B cell (primary cell): ENCODE measurements at regions not wholly inside any gene's neighbourhood (a gene's known extent, or its start where the extent isn't known, plus 50 kb on each side); places are given as distances from the start of the nearest gene placed in this dataset.

Experiments used
- ATAC-seq: fragments of 200-7000 bp; cut with Tn5 transposase; one replicate; pipeline ENCODE4 v1.10.0; 2021; ENCODE audit warnings: low read depth, mild to moderate bottlenecking, moderate number of reproducible peaks, moderate library complexity
- CTCF ChIA-PET: fragments of 350-600 bp; sonication (Branson Sonifier 250); formaldehyde crosslinking; loops from one replicate; lab custom pipeline; 2021; ENCODE audit warnings: antibody characterized with exemption, inconsistent platforms; lab: Charles Lee
- POLR2A ChIA-PET: fragments of 350-600 bp; sonication (Branson Sonifier 250); formaldehyde crosslinking; loops from one replicate; lab custom pipeline; 2021; ENCODE audit warnings: antibody characterized with exemption; lab: Charles Lee
- DNase-seq: peaks from one replicate; pipeline ENCODE4 v3.0.0; 2013
- H2AFZ ChIP-seq: 2 replicates; pipeline ENCODE4 v1.6.1; 2012; ENCODE audit warnings: mild to moderate bottlenecking, low read depth, low read length; ENCODE audit not compliant: insufficient read depth, poor library complexity, severe bottlenecking
- H3K27ac ChIP-seq, 2 donors: 1 replicate in 1 of 2; 2 replicates in 1 of 2; pipeline ENCODE4 v1.5.1; 2012 to 2013; ENCODE audit warnings: low read length in 2 of 2, mild to moderate bottlenecking in 2 of 2, moderate library complexity in 1 of 2
- H3K27me3 ChIP-seq, 4 experiments: fragments of 200-600 bp in 1 of 4; sonication (generic) in 1 of 4; replicated peaks in 1 of 4; 1 replicate in 2 of 4; 2 replicates in 2 of 4; pipeline versions ENCODE4 v1.6.1 to v1.7.0; 2013 to 2016; ENCODE audit warnings: low read length in 3 of 4, mild to moderate bottlenecking in 2 of 4, mixed read lengths in 1 of 4, moderate library complexity in 1 of 4; ENCODE audit not compliant: insufficient read depth in 4 of 4, control insufficient read depth in 3 of 4; ENCODE audit errors: control extremely low read depth in 1 of 4
- H3K36me3 ChIP-seq, 2 experiments: replicated peaks in 1 of 2; 1 replicate in 1 of 2; 2 replicates in 1 of 2; pipeline versions ENCODE4 v1.6.1 to v1.7.1; 2013; ENCODE audit warnings: low read length in 1 of 2; ENCODE audit not compliant: insufficient read depth in 2 of 2, control insufficient read depth in 1 of 2; ENCODE audit errors: control extremely low read depth in 1 of 2, extremely low read depth in 1 of 2
- H3K4me1 ChIP-seq, 2 donors: fragments of 200-600 bp in 1 of 2; sonication (generic) in 1 of 2; 1 replicate in 1 of 2; 2 replicates in 1 of 2; pipeline versions ENCODE4 v1.5.1 to v1.6.1; 2013 to 2017; ENCODE audit warnings: low read length in 2 of 2; ENCODE audit not compliant: control insufficient read depth in 2 of 2, insufficient read depth in 2 of 2
- H3K4me2 ChIP-seq: replicated peaks from 2 replicates; pipeline ENCODE3; 2012; ENCODE audit warnings: mild to moderate bottlenecking, low read depth, low read length; ENCODE audit not compliant: poor library complexity, severe bottlenecking
- H3K4me3 ChIP-seq, 5 experiments: fragments of 200-600 bp in 1 of 5; sonication (generic) in 1 of 5; 1 replicate in 3 of 5; 2 replicates in 2 of 5; pipeline versions ENCODE4 v1.5.1 to v1.7.0; 2011 to 2016; ENCODE audit warnings: low read length in 4 of 5, mild to moderate bottlenecking in 4 of 5, low read depth in 2 of 5, control low read depth in 1 of 5, moderate library complexity in 1 of 5; ENCODE audit not compliant: insufficient read depth in 1 of 5; ENCODE audit errors: control extremely low read depth in 1 of 5, extremely low read depth in 1 of 5
- H3K79me2 ChIP-seq: fragments of 200-600 bp; sonication (generic); one replicate; pipeline ENCODE4 v1.6.0; 2016; ENCODE audit warnings: low read length; ENCODE audit not compliant: control insufficient read depth, insufficient read depth
- H3K9ac ChIP-seq: fragments of 200-600 bp; sonication (generic); 2 replicates; pipeline ENCODE4 v1.6.1; 2017; ENCODE audit warnings: mild to moderate bottlenecking, low read length, moderate library complexity
- H3K9me3 ChIP-seq, 3 donors: one replicate each; pipeline versions ENCODE4 v1.6.1 to v1.7.1; 2013; ENCODE audit warnings: low read length in 2 of 3; ENCODE audit not compliant: control insufficient read depth in 2 of 3, insufficient read depth in 1 of 3; ENCODE audit errors: control extremely low read depth in 1 of 3
- H4K20me1 ChIP-seq: 2 replicates; pipeline ENCODE4 v1.6.0; 2012; ENCODE audit warnings: mild to moderate bottlenecking, low read length; ENCODE audit not compliant: insufficient read depth, control insufficient read depth, poor library complexity, severe bottlenecking
- H3K27ac Mint-ChIP-seq: one replicate; pipeline ENCODE4 v1.8.0; 2021; ENCODE audit warnings: mixed read lengths
- H3K27me3 Mint-ChIP-seq: one replicate; pipeline ENCODE4 v1.8.0; 2021; ENCODE audit warnings: mixed read lengths
- H3K4me1 Mint-ChIP-seq: one replicate; pipeline ENCODE4 v1.8.0; 2021; ENCODE audit warnings: mixed read lengths
- H3K4me3 Mint-ChIP-seq: one replicate; pipeline ENCODE4 v1.8.0; 2021; ENCODE audit warnings: mixed read lengths
- H3K9me3 Mint-ChIP-seq: one replicate; pipeline ENCODE4 v1.8.0; 2022; ENCODE audit warnings: mixed read lengths; ENCODE audit not compliant: insufficient read depth
- CTCF ChIP-seq: fragments of 200-600 bp; IDR thresholded peaks from one replicate; pipeline ENCODE4 v1.8.0; 2022; ENCODE audit warnings: antibody characterized with exemption, mild to moderate bottlenecking
- EZH2 ChIP-seq: IDR thresholded peaks from 2 replicates; pipeline ENCODE4 v1.6.1; 2012; ENCODE audit warnings: borderline replicate concordance, low read depth, mild to moderate bottlenecking, moderate library complexity, low read length; ENCODE audit not compliant: insufficient read depth, poor library complexity, severe bottlenecking
- WGBS: methylation state at CpG from one replicate; pipeline ENCODE4 v1.1.5; 2013; ENCODE audit warnings: missing lambda C conversion rate; ENCODE audit not compliant: insufficient coverage; 5-methylcytosine and 5-hydroxymethylcytosine counted together
- intact Hi-C: fragments of 100-400 bp; cut with micrococcal nuclease; formaldehyde crosslinking; loops from one replicate; pipeline ENCODE4 v1.10.0; 2022

GRCh38 chr18:56191334-56191733 lies 447.1 kb downstream of the TXNL1 start:
- ChIA-PET CTCF (no interaction called here), POLR2A (no interaction called here)
- H3K4me1 ChIP-seq: no peaks in the 10 kb centered on the region
- H2AFZ ChIP-seq: no peak overlapping the region
- Mint-ChIP-seq H3K4me3 (no peak overlapping the region), H3K27me3 (no peaks in the 10 kb centered on the region), H3K4me1 (peaks cover 3% of the 10 kb centered on the region), H3K9me3 (no peaks in the 10 kb centered on the region), H3K27ac (no peak overlapping the region)
- no peaks in the 10 kb centered on the region for H3K9me3 ChIP-seq
- H4K20me1 ChIP-seq: no peaks in the 10 kb centered on the region
- no peaks in the 10 kb centered on the region for H3K36me3 ChIP-seq
- H3K4me2 ChIP-seq: no peak overlapping the region
- WGBS: 100% methylated on average over 3 of the region's 5 CpGs
- H3K27ac ChIP-seq: no peak overlapping the region
- DNase-seq: no peak
- TF ChIP-seq EZH2 (no peak), CTCF (no peak)
- ATAC-seq: no peak
- no peaks in the 10 kb centered on the region for H3K27me3 ChIP-seq
- no peaks in the 10 kb centered on the region for H3K79me2 ChIP-seq
- intact Hi-C loops: no loop called here
- H3K4me3 ChIP-seq: no peak overlapping the region
- no peak overlapping the region for H3K9ac ChIP-seq

- Histone ChIP-seq H2AFZ (no peak overlapping the region), H3K4me2 (no peak overlapping the region), H3K9me3 (no peaks in the 10 kb centered on the region), H3K79me2 (no peaks in the 10 kb centered on the region), H3K27me3 (no peaks in the 10 kb centered on the region), H3K4me1 (no peaks in the 10 kb centered on the region), H3K9ac (no peak overlapping the region), H3K4me3 (no peak overlapping the region), H3K36me3 (no peaks in the 10 kb centered on the region), H3K27ac (no peak overlapping the region), H4K20me1 (no peaks in the 10 kb centered on the region)
- 100% methylated on average over 17 of the region's 20 CpGs for WGBS
- ATAC-seq (no peak), DNase-seq (no peak)
- CTCF ChIA-PET: no interaction called here
- Mint-ChIP-seq H3K4me3 (no peak overlapping the region), H3K9me3 (no peaks in the 10 kb centered on the region), H3K27me3 (no peaks in the 10 kb centered on the region), H3K4me1 (peaks cover 3% of the 10 kb centered on the region), H3K27ac (no peak overlapping the region)
- TF ChIP-seq CTCF (no peak), EZH2 (no peak)
- POLR2A ChIA-PET: no interaction called here
- intact Hi-C loops: no loop called here
Observed at GRCh38 chr18:56189615-56190014, 448.8 kb downstream of the TXNL1 start.
